ENCODE measurements at regions not wholly inside any gene's neighbourhood (a gene's known extent, or its start where the extent isn't known, plus 50 kb on each side); places are given as distances from the start of the nearest gene placed in this dataset.

DNA sequence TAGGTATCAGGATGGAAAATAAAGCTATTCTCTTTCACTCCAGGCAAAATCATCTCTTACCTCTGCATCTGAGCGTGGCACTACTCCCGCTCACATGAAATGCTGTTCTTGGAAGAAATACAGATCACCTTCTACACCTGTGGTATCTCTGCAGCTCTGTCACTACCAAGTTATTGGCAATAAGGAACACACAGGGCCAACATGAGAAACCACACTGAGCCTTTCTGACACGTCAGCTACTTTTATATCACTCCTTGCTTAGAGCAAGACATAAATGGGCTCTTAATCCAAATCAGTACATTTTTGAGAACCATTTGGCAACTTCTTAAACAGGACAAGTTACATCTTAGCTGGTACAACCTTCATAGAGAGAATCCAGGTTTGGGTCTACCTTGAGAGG is 101.8 kb upstream of the GUCY1A1 start:
- no peak for DNase-seq (ENCODE audit: low read depth in 1 of 2, low spot score in 1 of 2)

- no peak for DNase-seq (ENCODE audit: low read depth in 1 of 2, low spot score in 1 of 2)
Measured at GRCh38 chr4:155564086-155564485, 102.6 kb upstream of the GUCY1A1 start.

- DNase-seq (ENCODE audit: low read depth in 1 of 2, low spot score in 1 of 2), result no peak
Measured at GRCh38 chr4:155559915-155560314, 106.7 kb upstream of the GUCY1A1 start.

DNA sequence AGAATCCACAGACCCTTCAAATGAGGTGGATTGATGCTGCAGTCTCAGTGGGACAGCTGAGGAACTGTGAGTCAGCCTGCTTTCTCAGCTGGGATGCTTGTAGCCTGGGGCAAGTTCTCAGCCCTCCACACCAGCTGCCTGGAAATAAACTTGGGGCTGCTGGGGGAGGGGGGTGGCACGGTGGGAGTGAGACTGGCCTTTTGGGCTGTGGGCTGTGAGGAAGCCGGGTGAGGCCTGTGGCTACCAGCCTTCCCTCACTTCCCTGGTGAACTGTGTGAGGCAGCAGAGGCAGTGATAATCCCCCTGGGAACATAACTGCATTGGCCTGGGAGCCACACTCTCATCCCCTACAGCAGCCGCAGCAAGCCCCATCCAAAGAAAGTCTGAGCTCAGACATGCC is 114.5 kb upstream of the GUCY1A1 start:
- no peak for DNase-seq (ENCODE audit: low read depth in 1 of 2, low spot score in 1 of 2)

- DNase-seq (ENCODE audit: low read depth in 1 of 2, low spot score in 1 of 2), result no peak
Measured at GRCh38 chr4:155548173-155548572, 118.5 kb upstream of the GUCY1A1 start.

DNA sequence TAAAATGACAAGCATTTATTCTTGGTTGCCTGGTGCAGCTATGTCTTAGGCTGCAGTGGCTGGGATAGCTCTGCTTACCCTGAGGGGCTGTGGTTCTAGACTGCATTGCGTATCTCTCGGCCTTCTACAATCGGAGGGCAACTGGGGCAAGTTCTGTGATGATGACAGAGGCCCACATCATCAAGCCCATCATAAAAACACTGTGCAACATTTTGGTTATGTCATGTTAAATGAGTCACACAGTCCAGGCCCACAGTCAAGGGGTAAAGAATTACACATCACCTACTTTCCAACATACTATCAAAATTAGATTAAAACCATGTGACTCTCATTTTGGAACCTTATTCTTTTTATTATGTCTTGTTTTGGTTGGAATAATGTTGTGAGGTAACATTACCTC is 120.2 kb upstream of the GUCY1A1 start:
- no peak for DNase-seq (ENCODE audit: low read depth in 1 of 2, low spot score in 1 of 2)

GRCh38 chr4:155545456-155545855 is 121.2 kb upstream of the GUCY1A1 start:
- DNase-seq (ENCODE audit: low read depth in 1 of 2, low spot score in 1 of 2), result no peak

DNA sequence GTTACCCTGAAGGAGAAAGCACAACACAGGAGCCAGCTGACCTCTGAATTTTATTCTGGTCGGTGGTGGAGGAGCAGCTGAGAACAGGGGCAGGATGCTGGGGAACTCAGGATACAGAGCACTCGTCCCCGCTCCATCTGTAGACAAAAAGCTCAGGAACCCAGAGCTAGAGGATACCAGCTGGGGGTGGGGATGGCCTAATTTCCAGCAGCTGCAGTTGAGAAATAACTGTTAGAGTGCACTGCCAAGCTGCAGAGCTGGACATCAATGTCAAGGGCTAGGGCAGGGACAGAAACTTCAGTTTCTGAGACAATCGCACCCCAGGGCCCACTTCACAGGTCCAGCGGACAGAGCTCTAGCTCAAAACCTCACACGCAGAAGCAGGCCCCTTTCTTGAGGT is 122.1 kb upstream of the GUCY1A1 start:
- no peak for DNase-seq (ENCODE audit: low read depth in 1 of 2, low spot score in 1 of 2)

- DNase-seq (ENCODE audit: low read depth in 1 of 2, low spot score in 1 of 2), result no peak
Measured at GRCh38 chr4:155543126-155543765, 123.4 kb upstream of the GUCY1A1 start.

GRCh38 chr4:155542415-155542814 is 124.2 kb upstream of the GUCY1A1 start:
- no peak for DNase-seq (ENCODE audit: low read depth in 1 of 2, low spot score in 1 of 2)

- no peak for DNase-seq (ENCODE audit: low read depth in 1 of 2, low spot score in 1 of 2)
Measured at GRCh38 chr4:155541716-155542115, 124.9 kb upstream of the GUCY1A1 start.

- DNase-seq (ENCODE audit: low read depth in 1 of 2, low spot score in 1 of 2), result no peak
Measured at GRCh38 chr4:155540698-155541097, 126.0 kb upstream of the GUCY1A1 start.

GRCh38 chr4:155539746-155540145 is 126.9 kb upstream of the GUCY1A1 start:
- no peak for DNase-seq (ENCODE audit: low read depth in 1 of 2, low spot score in 1 of 2)

DNA sequence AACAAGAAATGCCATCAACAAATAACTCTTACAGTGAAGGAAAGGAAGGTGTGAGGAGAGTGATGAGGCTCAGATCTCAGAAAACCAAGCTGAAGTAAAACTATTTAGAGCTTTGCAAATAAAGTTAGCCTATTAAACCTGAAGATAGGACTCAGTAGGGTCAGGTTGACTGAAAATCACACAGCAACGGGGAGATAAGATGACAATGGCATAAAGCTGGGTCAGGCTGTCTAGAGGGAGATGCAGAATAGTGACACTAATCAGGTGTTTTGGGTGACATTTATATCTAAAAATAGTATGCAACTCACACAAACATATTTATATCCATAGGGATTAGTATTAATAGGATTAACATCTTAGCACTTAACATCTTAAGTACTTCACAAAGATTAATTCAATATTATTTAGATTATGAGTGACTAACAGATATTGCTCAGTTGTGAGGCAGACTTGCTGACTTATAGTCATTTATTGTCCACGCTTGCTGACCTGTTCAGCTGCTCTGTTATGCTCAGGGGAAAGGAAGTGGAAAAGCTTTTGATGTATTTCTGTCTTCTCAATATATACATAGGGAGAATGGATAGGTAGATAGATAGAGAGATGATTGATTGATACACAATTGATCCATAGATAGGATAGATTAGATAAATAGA is 130.7 kb upstream of the GUCY1A1 start:
- DNase-seq (ENCODE audit: low read depth in 1 of 2, low spot score in 1 of 2), result no peak

DNA sequence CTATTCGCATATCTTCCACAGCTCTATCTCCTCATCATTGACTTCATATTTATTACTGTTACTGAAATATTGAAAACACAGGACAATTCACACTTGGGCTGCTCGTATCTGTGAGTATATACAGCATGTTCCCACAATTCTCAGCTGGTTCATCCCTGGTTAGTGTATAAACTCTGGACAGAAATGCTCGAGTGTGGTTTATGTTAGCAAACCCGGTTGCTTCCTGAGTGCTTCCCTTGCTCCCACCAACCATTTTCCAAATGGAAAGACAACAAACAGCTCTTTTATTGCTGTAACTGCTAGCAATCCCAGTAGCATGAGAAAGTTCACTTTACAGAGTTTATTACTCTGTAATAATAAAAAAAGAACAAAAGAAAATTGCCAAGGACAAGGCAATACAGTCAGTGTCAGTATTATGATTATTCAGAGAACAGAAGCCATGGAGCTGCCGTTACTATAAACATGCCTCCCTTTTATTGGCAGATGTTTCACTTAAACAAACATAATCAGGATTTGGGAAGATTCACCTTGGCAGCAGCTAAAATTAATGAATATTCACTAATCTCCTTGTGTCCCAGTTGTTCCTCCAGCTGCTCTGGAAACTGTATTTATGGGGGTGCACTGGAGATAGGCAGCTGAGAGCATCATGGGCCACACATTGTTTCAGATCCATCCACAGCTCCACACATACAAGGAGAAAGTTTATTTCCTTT is 134.1 kb upstream of the GUCY1A1 start:
- no peak for DNase-seq (ENCODE audit: low read depth in 1 of 2, low spot score in 1 of 2)

GRCh38 chr4:155530857-155531256 is 135.8 kb upstream of the GUCY1A1 start:
- DNase-seq (ENCODE audit: low read depth in 1 of 2, low spot score in 1 of 2), result no peak

GRCh38 chr4:155530290-155530689 is 136.4 kb upstream of the GUCY1A1 start:
- no peak for DNase-seq (ENCODE audit: low read depth in 1 of 2, low spot score in 1 of 2)

GRCh38 chr4:155529716-155530115 is 136.9 kb upstream of the GUCY1A1 start:
- no peak for DNase-seq (ENCODE audit: low read depth in 1 of 2, low spot score in 1 of 2)

- DNase-seq (ENCODE audit: low read depth in 1 of 2, low spot score in 1 of 2), result no peak
Measured at GRCh38 chr4:155529272-155529671, 137.4 kb upstream of the GUCY1A1 start.

GRCh38 chr4:155526452-155527169 is 140.0 kb upstream of the GUCY1A1 start:
- no peak for DNase-seq (ENCODE audit: low read depth in 1 of 2, low spot score in 1 of 2)

- no peak for DNase-seq (ENCODE audit: low read depth in 1 of 2, low spot score in 1 of 2)
Measured at GRCh38 chr4:155524926-155525455, 141.7 kb upstream of the GUCY1A1 start.

DNA sequence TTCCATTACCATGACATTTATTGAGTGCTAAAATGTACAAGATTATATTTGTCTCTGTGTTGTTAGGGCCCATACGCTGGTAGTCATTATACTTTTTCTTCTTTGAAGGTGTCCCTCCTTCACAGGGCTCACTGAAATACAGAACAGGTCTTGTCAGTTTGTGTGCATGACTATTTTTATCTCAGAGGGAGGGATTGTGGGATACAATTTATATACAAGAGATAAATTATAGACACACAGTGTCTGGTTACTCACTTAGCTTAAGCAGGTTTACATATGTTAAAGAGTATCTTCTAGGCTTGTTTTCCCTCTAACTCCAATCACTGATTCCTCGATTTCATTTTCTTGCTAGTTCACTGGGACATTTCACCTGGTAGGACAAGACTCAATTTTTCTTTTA is 143.3 kb upstream of the GUCY1A1 start:
- no peak for DNase-seq (ENCODE audit: low read depth in 1 of 2, low spot score in 1 of 2)
